ENCODE measurements at regions not wholly inside any gene's neighbourhood (a gene's known extent, or its start where the extent isn't known, plus 50 kb on each side); places are given as distances from the start of the nearest gene placed in this dataset.

- Histone ChIP-seq H3K36me3 (ENCODE audit: control insufficient read depth, insufficient read depth, low read length) (no peaks in the 10 kb centered on the region), H3K4me3 (ENCODE audit: low read depth, low read length) (no peak overlapping the region), H3K27me3 (ENCODE audit: control insufficient read depth, insufficient read depth, low read length) (no peaks in the 10 kb centered on the region)
- TF ChIP-seq, protein P1, sequence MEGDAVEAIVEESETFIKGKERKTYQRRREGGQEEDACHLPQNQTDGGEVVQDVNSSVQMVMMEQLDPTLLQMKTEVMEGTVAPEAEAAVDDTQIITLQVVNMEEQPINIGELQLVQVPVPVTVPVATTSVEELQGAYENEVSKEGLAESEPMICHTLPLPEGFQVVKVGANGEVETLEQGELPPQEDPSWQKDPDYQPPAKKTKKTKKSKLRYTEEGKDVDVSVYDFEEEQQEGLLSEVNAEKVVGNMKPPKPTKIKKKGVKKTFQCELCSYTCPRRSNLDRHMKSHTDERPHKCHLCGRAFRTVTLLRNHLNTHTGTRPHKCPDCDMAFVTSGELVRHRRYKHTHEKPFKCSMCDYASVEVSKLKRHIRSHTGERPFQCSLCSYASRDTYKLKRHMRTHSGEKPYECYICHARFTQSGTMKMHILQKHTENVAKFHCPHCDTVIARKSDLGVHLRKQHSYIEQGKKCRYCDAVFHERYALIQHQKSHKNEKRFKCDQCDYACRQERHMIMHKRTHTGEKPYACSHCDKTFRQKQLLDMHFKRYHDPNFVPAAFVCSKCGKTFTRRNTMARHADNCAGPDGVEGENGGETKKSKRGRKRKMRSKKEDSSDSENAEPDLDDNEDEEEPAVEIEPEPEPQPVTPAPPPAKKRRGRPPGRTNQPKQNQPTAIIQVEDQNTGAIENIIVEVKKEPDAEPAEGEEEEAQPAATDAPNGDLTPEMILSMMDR (IDR thresholded peaks at IDR 0.05; ENCODE audit: insufficient read depth, low read depth, low read length), result no peak
- CTCF ChIA-PET, result no interaction called here
- POLR2A ChIA-PET, result no interaction called here
- DNase-seq (ENCODE audit: low read depth), result no peak
Measured at GRCh38 chr5:89724379-89725095, 685.0 kb downstream of the CETN3 start.

GRCh38 chr5:89723907-89724306 is 685.6 kb downstream of the CETN3 start:
- TF ChIP-seq, protein P1 (IDR thresholded peaks at IDR 0.05; ENCODE audit: insufficient read depth, low read depth, low read length), result no peak
- Histone ChIP-seq H3K36me3 (ENCODE audit: control insufficient read depth, insufficient read depth, low read length) (no peaks in the 10 kb centered on the region), H3K27me3 (ENCODE audit: control insufficient read depth, insufficient read depth, low read length) (no peaks in the 10 kb centered on the region), H3K4me3 (ENCODE audit: low read depth, low read length) (no peak overlapping the region)
- DNase-seq (ENCODE audit: low read depth), result no peak
- CTCF ChIA-PET, result interaction anchor here (0.8 kb wide), 1 partner anchor 565 kb away, joined by 3 read pairs; no protein-coding TSS in a partner anchor
- POLR2A ChIA-PET, result no interaction called here

- ChIA-PET CTCF (no interaction called here), POLR2A (no interaction called here)
- DNase-seq (ENCODE audit: low read depth), result no peak
- Histone ChIP-seq H3K4me3 (ENCODE audit: low read depth, low read length) (no peak overlapping the region), H3K36me3 (ENCODE audit: control insufficient read depth, insufficient read depth, low read length) (no peaks in the 10 kb centered on the region), H3K27me3 (ENCODE audit: control insufficient read depth, insufficient read depth, low read length) (no peaks in the 10 kb centered on the region)
- TF ChIP-seq, protein P1 (IDR thresholded peaks at IDR 0.05; ENCODE audit: insufficient read depth, low read depth, low read length), result no peak
Measured at GRCh38 chr5:89722538-89722937, 687.0 kb downstream of the CETN3 start.

DNA sequence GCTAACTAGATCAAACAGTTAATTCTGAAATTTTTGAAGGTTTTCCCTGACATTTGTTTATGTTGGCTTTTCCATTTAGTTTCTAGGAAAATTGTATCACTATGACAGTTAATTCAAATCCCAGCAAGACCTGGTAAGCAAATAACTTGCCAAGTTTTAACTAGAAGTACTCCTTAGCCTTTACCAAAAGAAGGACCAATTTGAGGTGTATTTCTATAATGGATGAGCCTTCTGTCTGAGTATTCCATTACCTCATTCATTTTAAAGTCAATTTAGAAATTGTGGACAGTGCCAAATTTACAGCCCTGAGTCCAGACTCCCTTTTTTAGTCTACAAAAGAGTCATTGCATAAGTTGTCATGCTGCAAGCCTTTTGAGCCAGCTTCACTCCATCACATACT is 687.6 kb downstream of the CETN3 start:
- no peak overlapping the region for H3K4me3 ChIP-seq (ENCODE audit: low read depth, low read length)
- TF ChIP-seq, protein P1 (IDR thresholded peaks at IDR 0.05; ENCODE audit: insufficient read depth, low read depth, low read length), result no peak
- ChIA-PET POLR2A (no interaction called here), CTCF (no interaction called here)
- no peaks in the 10 kb centered on the region for H3K27me3 ChIP-seq (ENCODE audit: control insufficient read depth, insufficient read depth, low read length)
- no peak for DNase-seq (ENCODE audit: low read depth)
- no peaks in the 10 kb centered on the region for H3K36me3 ChIP-seq (ENCODE audit: control insufficient read depth, insufficient read depth, low read length)

- no peaks in the 10 kb centered on the region for H3K36me3 ChIP-seq (ENCODE audit: control insufficient read depth, insufficient read depth, low read length)
- CTCF ChIA-PET, result no interaction called here
- POLR2A ChIA-PET, result no interaction called here
- no peaks in the 10 kb centered on the region for H3K27me3 ChIP-seq (ENCODE audit: control insufficient read depth, insufficient read depth, low read length)
- DNase-seq (ENCODE audit: low read depth), result no peak
- no peak overlapping the region for H3K4me3 ChIP-seq (ENCODE audit: low read depth, low read length)
- TF ChIP-seq, protein P1 (IDR thresholded peaks at IDR 0.05; ENCODE audit: insufficient read depth, low read depth, low read length), result no peak
Measured at GRCh38 chr5:89721353-89721752, 688.2 kb downstream of the CETN3 start.

All from BJ (cell line).